PC-9 (cell line): ENCODE measurements at regions not wholly inside any gene's neighbourhood (a gene's known extent, or its start where the extent isn't known, plus 50 kb on each side); places are given as distances from the start of the nearest gene placed in this dataset.

Experiments used
- CTCF ChIP-seq: fragments of 200-600 bp; sonication (generic); conservative IDR thresholded peaks from 2 replicates; pipeline ENCODE4 v1.6.1; 2017; ENCODE audit warnings: mixed run types, antibody characterized with exemption, mild to moderate bottlenecking, moderate library complexity
- EZH2 ChIP-seq: fragments of 200-600 bp; sonication (generic); IDR thresholded peaks from 2 replicates; pipeline ENCODE4 v1.8.0; 2017; ENCODE audit warnings: antibody characterized with exemption, low read depth

GRCh38 chr3:67713764-67714469 is 59.5 kb upstream of the SUCLG2 start:
- TF ChIP-seq CTCF (no peak), EZH2 (no peak)
